IPS-18a (cell line): ENCODE measurements at regions not wholly inside any gene's neighbourhood (a gene's known extent, or its start where the extent isn't known, plus 50 kb on each side); places are given as distances from the start of the nearest gene placed in this dataset.

Source experiments
- H3K27ac ChIP-seq: one replicate; pipeline ENCODE4 v1.5.1; 2013; ENCODE audit warnings: low read length
- H3K27me3 ChIP-seq: one replicate; pipeline ENCODE4 v1.6.1; 2013; ENCODE audit warnings: mild to moderate bottlenecking, low read length; ENCODE audit not compliant: control insufficient read depth, insufficient read depth
- H3K36me3 ChIP-seq: one replicate; pipeline ENCODE4 v1.6.1; 2013; ENCODE audit warnings: low read depth, low read length; ENCODE audit not compliant: control insufficient read depth
- H3K4me1 ChIP-seq: one replicate; pipeline ENCODE4 v1.6.1; 2013; ENCODE audit warnings: low read depth, low read length; ENCODE audit not compliant: control insufficient read depth
- H3K4me3 ChIP-seq: one replicate; pipeline ENCODE4 v1.5.1; 2013; ENCODE audit warnings: low read length
- H3K9ac ChIP-seq: one replicate; pipeline ENCODE4 v1.6.1; 2013; ENCODE audit warnings: mild to moderate bottlenecking, low read length, moderate library complexity
- H3K9me3 ChIP-seq: one replicate; pipeline ENCODE4 v1.6.1; 2013; ENCODE audit warnings: low read depth, low read length; ENCODE audit not compliant: control insufficient read depth

GRCh38 chr12:20262119-20262518, 106.2 kb upstream of the PDE3A start:
- Histone ChIP-seq H3K4me3 (no peak overlapping the region), H3K4me1 (peaks cover 31% of the 10 kb centered on the region), H3K36me3 (no peaks in the 10 kb centered on the region), H3K9me3 (no peaks in the 10 kb centered on the region), H3K9ac (no peak overlapping the region), H3K27ac (no peak overlapping the region), H3K27me3 (no peaks in the 10 kb centered on the region)

DNA sequence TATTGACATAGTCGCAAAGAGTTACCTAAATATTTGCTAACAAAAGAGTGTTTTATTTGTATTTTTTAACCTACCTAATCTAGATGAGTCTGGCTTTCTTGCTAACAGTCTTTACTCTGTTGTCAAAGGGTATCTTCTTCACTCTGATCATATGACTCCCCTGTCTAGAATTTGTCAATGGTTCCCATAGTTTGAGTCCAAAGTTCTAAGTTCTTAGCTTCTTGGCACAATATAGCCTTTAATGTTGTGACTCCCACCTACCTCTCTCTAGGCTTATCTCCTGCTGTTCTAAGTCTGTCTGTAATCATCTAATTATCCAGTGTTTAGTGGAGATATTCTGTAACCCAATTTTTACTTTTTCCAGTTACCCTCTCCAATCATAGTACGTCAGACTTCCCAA, 104.3 kb upstream of the PDE3A start:
- H3K27me3 ChIP-seq, result no peaks in the 10 kb centered on the region
- peaks cover 37% of the 10 kb centered on the region for H3K4me1 ChIP-seq
- no peaks in the 10 kb centered on the region for H3K9me3 ChIP-seq
- no peak overlapping the region for H3K27ac ChIP-seq
- H3K9ac ChIP-seq, result no peak overlapping the region
- no peak overlapping the region for H3K4me3 ChIP-seq
- no peaks in the 10 kb centered on the region for H3K36me3 ChIP-seq

- no peak overlapping the region for H3K27ac ChIP-seq
- H3K9ac ChIP-seq, result no peak overlapping the region
- H3K9me3 ChIP-seq, result no peaks in the 10 kb centered on the region
- no peaks in the 10 kb centered on the region for H3K27me3 ChIP-seq
- no peaks in the 10 kb centered on the region for H3K36me3 ChIP-seq
- peaks cover 37% of the 10 kb centered on the region for H3K4me1 ChIP-seq
- no peak overlapping the region for H3K4me3 ChIP-seq
These were observed 103.7 kb upstream of the PDE3A start for GRCh38 chr12:20264608-20265114.

DNA sequence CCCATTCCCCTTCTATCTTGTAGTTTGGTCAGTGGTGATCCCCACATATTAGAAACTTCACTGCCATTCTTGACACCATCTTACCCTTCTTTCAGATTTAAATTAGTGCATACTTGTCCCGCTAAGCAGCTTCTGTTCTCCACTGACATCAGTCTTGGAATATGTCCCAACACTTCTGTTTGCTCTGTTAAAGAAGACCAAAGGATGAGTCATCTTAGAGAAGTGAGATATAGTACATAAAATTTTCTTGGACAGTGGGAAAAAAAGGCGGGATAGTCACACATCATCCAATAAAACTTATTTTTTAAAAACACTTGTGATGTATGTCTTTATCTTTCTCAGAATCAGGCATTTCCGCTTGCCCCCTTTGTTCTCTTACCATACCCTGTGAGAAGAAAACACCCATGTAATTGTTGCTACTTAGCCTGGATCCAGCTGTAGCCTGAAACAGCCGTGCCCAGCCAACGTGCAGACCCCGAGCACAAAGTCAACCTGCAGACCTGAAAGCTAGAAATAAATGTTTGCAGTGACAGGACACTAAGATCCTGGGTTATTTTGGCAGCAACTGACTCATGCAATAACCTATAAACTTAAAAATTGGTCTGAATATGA, 100.1 kb upstream of the PDE3A start:
- no peak overlapping the region for H3K27ac ChIP-seq
- no peaks in the 10 kb centered on the region for H3K27me3 ChIP-seq
- no peaks in the 10 kb centered on the region for H3K9me3 ChIP-seq
- H3K9ac ChIP-seq, result no peak overlapping the region
- H3K4me1 ChIP-seq, result peaks cover 26% of the 10 kb centered on the region
- no peak overlapping the region for H3K4me3 ChIP-seq
- H3K36me3 ChIP-seq, result no peaks in the 10 kb centered on the region

- H3K27ac ChIP-seq, result no peak overlapping the region
- no peaks in the 10 kb centered on the region for H3K9me3 ChIP-seq
- no peaks in the 10 kb centered on the region for H3K27me3 ChIP-seq
- no peak overlapping the region for H3K9ac ChIP-seq
- no peak overlapping the region for H3K4me3 ChIP-seq
- no peaks in the 10 kb centered on the region for H3K36me3 ChIP-seq
- H3K4me1 ChIP-seq, result peaks cover 20% of the 10 kb centered on the region
These were observed 99.6 kb upstream of the PDE3A start for GRCh38 chr12:20268771-20269170.

DNA sequence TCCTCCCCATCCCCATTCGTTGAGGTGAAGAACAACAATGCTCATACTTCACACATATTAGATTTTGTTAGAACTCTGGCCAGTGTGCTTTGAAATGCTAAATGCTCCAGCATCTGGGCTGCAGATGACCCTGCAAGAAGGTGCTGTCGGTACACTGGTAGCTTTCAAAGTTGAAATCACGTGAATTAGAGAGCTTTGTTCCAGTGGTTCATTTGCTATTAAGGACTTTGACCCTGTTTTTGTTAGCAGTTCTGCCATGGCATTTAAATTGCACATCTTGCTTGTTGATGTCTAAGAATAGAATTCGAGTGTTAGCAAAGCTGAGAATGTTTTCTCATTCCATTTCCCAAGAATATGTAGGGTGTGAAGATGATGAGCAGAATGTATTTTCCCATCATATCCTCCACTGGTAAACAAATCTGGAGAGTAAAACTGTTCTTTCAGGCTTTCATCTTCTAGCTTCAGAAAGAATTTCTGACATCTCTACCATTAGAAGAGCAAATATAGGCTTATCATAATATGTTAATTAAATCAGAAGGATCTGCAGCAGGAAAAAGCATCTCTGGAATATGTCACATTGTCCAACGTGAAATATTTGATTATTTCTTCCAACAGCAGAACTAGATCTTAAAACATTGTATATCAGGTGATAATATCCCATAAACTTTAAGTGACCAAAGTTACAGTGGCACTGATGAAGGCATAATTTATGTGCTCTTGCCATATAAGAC, 98.8 kb upstream of the PDE3A start:
- no peaks in the 10 kb centered on the region for H3K27me3 ChIP-seq
- no peak overlapping the region for H3K4me3 ChIP-seq
- no peaks in the 10 kb centered on the region for H3K9me3 ChIP-seq
- H3K4me1 ChIP-seq, result peaks cover 14% of the 10 kb centered on the region
- no peak overlapping the region for H3K9ac ChIP-seq
- H3K27ac ChIP-seq, result no peak overlapping the region
- no peaks in the 10 kb centered on the region for H3K36me3 ChIP-seq

DNA sequence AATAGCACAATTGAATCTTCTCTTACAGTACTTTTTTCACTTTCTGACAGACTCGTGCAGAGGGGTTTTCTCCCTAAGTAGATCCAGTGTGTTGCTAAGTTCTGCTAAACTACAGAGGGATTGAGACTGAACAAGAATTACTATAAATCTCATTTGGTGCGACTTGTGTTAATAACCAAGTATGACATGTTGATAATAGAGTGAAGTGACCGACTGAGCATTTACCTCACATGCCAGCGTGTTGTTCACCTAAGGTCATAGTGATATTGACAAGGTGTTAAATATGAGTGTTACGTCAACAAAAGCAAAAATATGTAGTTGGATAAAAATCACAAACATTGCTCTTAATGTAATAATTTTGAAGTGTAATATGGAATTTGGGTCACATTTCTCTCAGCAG, 97.8 kb upstream of the PDE3A start:
- no peaks in the 10 kb centered on the region for H3K36me3 ChIP-seq
- no peaks in the 10 kb centered on the region for H3K27me3 ChIP-seq
- H3K4me1 ChIP-seq, result peaks cover 6% of the 10 kb centered on the region
- H3K9me3 ChIP-seq, result no peaks in the 10 kb centered on the region
- no peak overlapping the region for H3K27ac ChIP-seq
- no peak overlapping the region for H3K4me3 ChIP-seq
- no peak overlapping the region for H3K9ac ChIP-seq

DNA sequence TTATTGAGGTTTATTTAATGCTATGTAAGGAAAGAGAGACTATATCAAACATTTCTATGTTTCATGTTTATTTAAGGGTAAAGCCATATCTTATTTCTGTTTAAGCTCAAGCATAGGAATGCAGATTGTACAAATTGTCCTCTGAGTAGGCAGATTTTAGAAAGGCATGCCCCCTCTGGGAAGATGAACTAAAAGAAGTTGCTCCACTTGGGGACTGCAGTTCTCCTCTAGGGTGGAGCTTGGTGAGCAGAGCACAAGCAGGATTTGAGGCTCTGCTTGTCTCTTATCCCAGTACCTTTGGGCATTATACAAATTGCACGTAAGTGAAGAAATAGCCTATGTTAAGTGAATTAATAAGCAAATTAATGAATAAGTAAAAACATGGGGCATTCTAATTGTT, 96.2 kb upstream of the PDE3A start:
- Histone ChIP-seq H3K4me1 (peaks cover 6% of the 10 kb centered on the region), H3K27ac (no peak overlapping the region), H3K9ac (no peak overlapping the region), H3K9me3 (no peaks in the 10 kb centered on the region), H3K4me3 (no peak overlapping the region), H3K27me3 (no peaks in the 10 kb centered on the region), H3K36me3 (no peaks in the 10 kb centered on the region)

DNA sequence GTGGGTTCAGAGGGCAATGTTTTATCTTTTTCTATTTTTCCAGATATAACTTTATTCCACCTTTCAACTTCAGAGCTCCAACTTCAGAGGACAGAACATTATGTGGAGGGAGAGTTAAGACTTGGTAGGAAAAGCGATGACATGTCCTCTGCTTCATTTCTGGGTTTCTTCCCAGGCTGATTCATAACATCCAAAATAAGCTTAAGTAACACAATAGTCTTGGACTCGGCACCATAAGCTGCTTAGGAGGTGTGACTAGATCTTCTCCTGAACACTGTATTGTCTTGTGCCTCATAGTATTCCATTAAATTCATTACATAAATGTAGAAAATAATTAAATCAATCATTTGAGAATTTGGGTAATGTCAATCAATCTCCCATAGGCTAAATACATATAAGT, 95.5 kb upstream of the PDE3A start:
- Histone ChIP-seq H3K9me3 (no peaks in the 10 kb centered on the region), H3K36me3 (no peaks in the 10 kb centered on the region), H3K27me3 (no peaks in the 10 kb centered on the region), H3K27ac (no peak overlapping the region), H3K4me3 (no peak overlapping the region), H3K9ac (no peak overlapping the region), H3K4me1 (peaks cover 6% of the 10 kb centered on the region)

GRCh38 chr12:20274008-20274407, 94.3 kb upstream of the PDE3A start:
- no peaks in the 10 kb centered on the region for H3K9me3 ChIP-seq
- H3K27ac ChIP-seq, result no peak overlapping the region
- no peak overlapping the region for H3K9ac ChIP-seq
- H3K4me3 ChIP-seq, result no peak overlapping the region
- no peaks in the 10 kb centered on the region for H3K36me3 ChIP-seq
- no peaks in the 10 kb centered on the region for H3K27me3 ChIP-seq
- H3K4me1 ChIP-seq, result no peaks in the 10 kb centered on the region

GRCh38 chr12:20278276-20278675, 90.1 kb upstream of the PDE3A start:
- H3K27ac ChIP-seq, result no peak overlapping the region
- no peak overlapping the region for H3K9ac ChIP-seq
- peaks cover 12% of the 10 kb centered on the region for H3K4me1 ChIP-seq
- no peak overlapping the region for H3K4me3 ChIP-seq
- H3K27me3 ChIP-seq, result no peaks in the 10 kb centered on the region
- H3K9me3 ChIP-seq, result no peaks in the 10 kb centered on the region
- no peaks in the 10 kb centered on the region for H3K36me3 ChIP-seq

DNA sequence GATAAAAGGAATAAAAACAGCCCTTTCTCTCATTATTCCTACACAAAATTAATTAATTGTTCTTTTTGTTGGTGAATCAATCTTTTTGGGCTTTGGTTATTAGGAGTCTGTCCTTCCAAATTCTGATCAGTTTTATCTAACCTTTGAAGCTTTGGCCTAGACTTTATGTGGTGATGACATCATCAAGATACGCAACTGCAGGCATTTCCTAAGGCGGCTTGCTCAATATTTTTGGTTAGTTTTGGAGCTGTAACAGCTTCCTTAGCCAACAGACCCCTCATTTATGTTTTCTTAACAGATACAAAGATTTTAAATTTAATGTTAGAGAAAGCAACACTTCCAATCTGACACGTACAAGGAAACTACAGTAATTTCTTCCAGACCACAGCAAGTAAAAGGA, 87.8 kb upstream of the PDE3A start:
- Histone ChIP-seq H3K36me3 (no peaks in the 10 kb centered on the region), H3K27me3 (no peaks in the 10 kb centered on the region), H3K4me1 (peaks cover 20% of the 10 kb centered on the region)

More for the DNA sequence above, 87.8 kb upstream of the PDE3A start:
- no peaks in the 10 kb centered on the region for H3K9me3 ChIP-seq
- H3K9ac ChIP-seq, result no peak overlapping the region
- no peak overlapping the region for H3K4me3 ChIP-seq
- no peak overlapping the region for H3K27ac ChIP-seq
